Embryonic facial prominence (tissue), 1 donor: ENCODE measurements at regions not wholly inside any gene's neighbourhood (a gene's known extent, or its start where the extent isn't known, plus 50 kb on each side); places are given as distances from the start of the nearest gene placed in this dataset.
"Not testable (repeated sequence)": the region's sequence is repeated elsewhere in the genome, so short reads cannot be mapped to it uniquely, and the experiment has no call there.

Experiments used
- DNase-seq: peaks from one replicate; pipeline ENCODE4 v3.0.0-alpha.2; 2016; ENCODE audit errors: extremely low spot score

- no peak for DNase-seq
Measured at GRCh38 chr9:24657387-24657786, 111.7 kb upstream of the IZUMO3 start.

- DNase-seq: no peak
Measured at GRCh38 chr9:24652181-24652580, 106.5 kb upstream of the IZUMO3 start.

GRCh38 chr9:24628809-24629208, 83.1 kb upstream of the IZUMO3 start:
- not testable (repeated sequence) for DNase-seq

- no peak for DNase-seq
Measured at GRCh38 chr9:24625097-24625496, 79.4 kb upstream of the IZUMO3 start.

GRCh38 chr9:24624481-24624880, 78.8 kb upstream of the IZUMO3 start:
- DNase-seq: no peak

- no peak for DNase-seq
Measured at GRCh38 chr9:24620741-24621140, 75.0 kb upstream of the IZUMO3 start.

- DNase-seq: no peak
Measured at GRCh38 chr9:24616863-24617262, 71.2 kb upstream of the IZUMO3 start.

GRCh38 chr9:24614070-24614469, 68.4 kb upstream of the IZUMO3 start:
- no peak for DNase-seq

GRCh38 chr9:24608599-24608998, 62.9 kb upstream of the IZUMO3 start:
- no peak for DNase-seq

GRCh38 chr9:24602693-24603352, 57.1 kb upstream of the IZUMO3 start:
- no peak for DNase-seq
